ENCODE measurements at regions not wholly inside any gene's neighbourhood (a gene's known extent, or its start where the extent isn't known, plus 50 kb on each side); places are given as distances from the start of the nearest gene placed in this dataset.

GRCh38 chr11:32213223-32213622, 122.3 kb downstream of the RCN1 start:
- Histone ChIP-seq H4K5ac (ENCODE audit: low read depth, low read length) (no peak overlapping the region), H2AFZ (replicated peaks; ENCODE audit: low read length, poor library complexity) (no peak overlapping the region), H3K36me3 (ENCODE audit: control insufficient read depth, insufficient read depth, low read length) (no peaks in the 10 kb centered on the region), H3K4me1 (ENCODE audit: control insufficient read depth, insufficient read depth, low read length) (no peaks in the 10 kb centered on the region), H2AK9ac (replicated peaks; ENCODE audit: low read depth, low read length, poor library complexity) (no peak overlapping the region), H3K4me3 (ENCODE audit: insufficient read depth, low read depth, low read length) (no peak overlapping the region), H3K79me1 (ENCODE audit: low read depth in 1 of 2, low read length in 2 of 2) (no peaks in the 10 kb centered on the region), H3K9ac (ENCODE audit: low read depth, low read length) (no peak overlapping the region), H4K91ac (ENCODE audit: insufficient read depth, low read depth, low read length) (no peak overlapping the region), H2BK5ac (ENCODE audit: low read depth, low read length, poor library complexity, severe bottlenecking) (no peak overlapping the region), H3K23ac (ENCODE audit: low read depth, low read length) (no peak overlapping the region), H3K18ac (ENCODE audit: low read depth, low read length) (no peak overlapping the region), H3K4ac (ENCODE audit: low read depth, low read length) (no peak overlapping the region), H4K20me1 (ENCODE audit: insufficient read depth, low read length) (no peaks in the 10 kb centered on the region), H4K8ac (ENCODE audit: low read depth in 2 of 2, low read length in 2 of 2) (no peak overlapping the region), H2BK20ac (ENCODE audit: low read depth, low read length) (no peak overlapping the region), H3K14ac (replicated peaks; ENCODE audit: low read depth, low read length) (no peak overlapping the region), H3K9me3 (ENCODE audit: control insufficient read depth, insufficient read depth, low read length) (no peaks in the 10 kb centered on the region), H3K9me1 (ENCODE audit: insufficient read depth, low read length) (no peaks in the 10 kb centered on the region), H3K27ac (ENCODE audit: insufficient read depth, low read length) (no peak overlapping the region), H2AK5ac (ENCODE audit: low read depth, low read length) (no peak overlapping the region), H3K4me2 (ENCODE audit: low read depth, low read length) (peak overlapping the region; percentile 56; the same call in 1 of the 2 replicates), H2BK15ac (ENCODE audit: low read depth, low read length) (no peak overlapping the region), H3K56ac (ENCODE audit: extremely low read depth, insufficient read depth, low read length) (no peak overlapping the region), H2BK120ac (ENCODE audit: low read depth, low read length) (no peak overlapping the region), H3K27me3 (ENCODE audit: control insufficient read depth, insufficient read depth, low read length) (no peaks in the 10 kb centered on the region)
- in situ Hi-C loops (cut with MboI; ENCODE audit: low sequenced_read_pairs): no loop called here
- no TSS peak for BruUV-seq (replicated peaks)
- ChIA-PET POLR2A (ENCODE audit: unreplicated experiment) (no interaction called here), CTCF (no interaction called here)
- peak; percentile 56; the same call in 1 of the 2 replicates for ATAC-seq (ENCODE audit: low read depth)
- peak; percentile 74 for DNase-seq
- intact Hi-C loops (cut with micrococcal nuclease): no loop called here
- dilution Hi-C loops (cut with HindIII; ENCODE audit: low sequenced_read_pairs, unreplicated experiment): no loop called here
- WGBS, 2 experiments (ENCODE audit: extremely low coverage in 2 of 2, insufficient read length in 1 of 2): 0% methylated on average over 1 of the region's 5 CpGs; no CpG with 5 or more reads in 1 of the 2 experiments
- TF ChIP-seq RFX5 (IDR thresholded peaks at IDR 0.05; ENCODE audit: low read depth, low read length): no peak
- no peak for TF ChIP-seq BHLHE40 (IDR thresholded peaks at IDR 0.05; ENCODE audit: low read depth, low read length)
- TF ChIP-seq RAD21 (IDR thresholded peaks at IDR 0.05; ENCODE audit: low read length): no peak
- no peak for TF ChIP-seq MAZ (IDR thresholded peaks at IDR 0.05; ENCODE audit: borderline replicate concordance, low read depth, low read length)
- no peak for TF ChIP-seq NFE2L2 (IDR thresholded peaks at IDR 0.05; ENCODE audit: low read depth, low read length)
- no peak for TF ChIP-seq ELK1 (IDR thresholded peaks at IDR 0.05; ENCODE audit: borderline replicate concordance, low read depth, low read length)
- TF ChIP-seq MXI1 (IDR thresholded peaks at IDR 0.05; ENCODE audit: borderline replicate concordance, low read depth, low read length): no peak
- no peak for TF ChIP-seq RCOR1 (IDR thresholded peaks at IDR 0.05; ENCODE audit: insufficient replicate concordance, low read length)
- no peak for TF ChIP-seq MAFK (IDR thresholded peaks at IDR 0.05; ENCODE audit: low read depth, low read length)
- no peak for TF ChIP-seq POLR2A (IDR thresholded peaks at IDR 0.05; ENCODE audit: low read depth, low read length)

Data from IMR-90 (cell line).